HepG2 (cell line): ENCODE measurements at regions not wholly inside any gene's neighbourhood (a gene's known extent, or its start where the extent isn't known, plus 50 kb on each side); places are given as distances from the start of the nearest gene placed in this dataset.

Source experiments
- AKNA ChIP-seq: sonication (generic); formaldehyde crosslinking; IDR thresholded peaks from 2 replicates; pipeline ENCODE4 v1.4.0; 2020; ENCODE audit warnings: missing genetic modification reagents, borderline replicate concordance
- CBX2 ChIP-seq, 2 experiments: fragments of 200-600 bp in 1 of 2; sonication (generic); formaldehyde crosslinking in 1 of 2; IDR thresholded peaks; 2 replicates each; pipeline versions ENCODE4 v1.7.0 to v1.8.1; 2018 to 2022; ENCODE audit warnings: low read depth in 2 of 2, low read length in 1 of 2, mild to moderate bottlenecking in 1 of 2, missing genetic modification reagents in 1 of 2
- EEA1 ChIP-seq: sonication (generic); formaldehyde crosslinking; IDR thresholded peaks from 2 replicates; pipeline ENCODE4 v1.5.1; 2020; ENCODE audit warnings: mild to moderate bottlenecking, missing genetic modification reagents, borderline replicate concordance
- GABPB1 ChIP-seq: IDR thresholded peaks from 2 replicates; pipeline ENCODE4 v1.6.1; 2016; ENCODE audit warnings: mild to moderate bottlenecking, missing genetic modification reagents, moderate library complexity, missing compliant biosample characterization
- HNRNPLL ChIP-seq: fragments of 200-400 bp; formaldehyde crosslinking; IDR thresholded peaks from 2 replicates; pipeline ENCODE4 v1.6.1; 2017; ENCODE audit warnings: mild to moderate bottlenecking, low read depth, low read length; ENCODE audit not compliant: poor library complexity, severe bottlenecking
- KLF13 ChIP-seq: sonication (generic); formaldehyde crosslinking; IDR thresholded peaks from 2 replicates; pipeline ENCODE4 v1.4.0; 2020; ENCODE audit warnings: mild to moderate bottlenecking, missing genetic modification reagents
- LRRFIP1 ChIP-seq: sonication (generic); formaldehyde crosslinking; conservative IDR thresholded peaks from 2 replicates; pipeline ENCODE4 v1.4.0; 2020; ENCODE audit warnings: missing genetic modification reagents
- RERE ChIP-seq: IDR thresholded peaks from 2 replicates; pipeline ENCODE4 v1.6.1; 2016; ENCODE audit warnings: low read depth, missing genetic modification reagents, missing compliant biosample characterization
- SALL1 ChIP-seq: sonication (generic); formaldehyde crosslinking; IDR thresholded peaks from 2 replicates; pipeline ENCODE4 v1.8.0; 2022; ENCODE audit warnings: mild to moderate bottlenecking, missing genetic modification reagents
- ZFP36L1 ChIP-seq: sonication (generic); formaldehyde crosslinking; IDR thresholded peaks from 2 replicates; pipeline ENCODE4 v1.8.0; 2022; ENCODE audit warnings: mild to moderate bottlenecking, missing genetic modification reagents, moderate library complexity
- ZNF800 ChIP-seq: sonication (generic); formaldehyde crosslinking; IDR thresholded peaks from 2 replicates; pipeline ENCODE4 v1.4.0; 2020; ENCODE audit warnings: missing genetic modification reagents
- ZNF878 ChIP-seq: sonication (generic); formaldehyde crosslinking; IDR thresholded peaks from 2 replicates; pipeline ENCODE4 v1.8.1; 2023; ENCODE audit warnings: mild to moderate bottlenecking, missing genetic modification reagents, moderate library complexity
- ZSCAN25 ChIP-seq: sonication (generic); formaldehyde crosslinking; IDR thresholded peaks from 2 replicates; pipeline ENCODE4 v1.8.0; 2022; ENCODE audit warnings: mild to moderate bottlenecking, missing genetic modification reagents

- TF ChIP-seq RERE (CRISPR knock-in tag), result no peak
- 0 out of 2 replicates have a peak, but pooled peaks have one; percentile 14 for TF ChIP-seq ZSCAN25 (CRISPR knock-in tag)
- TF ChIP-seq SALL1, result 0 out of 2 replicates have a peak, but pooled peaks have one; percentile 57
- peak; percentile 87 for TF ChIP-seq HNRNPLL
- TF ChIP-seq EEA1 (CRISPR knock-in tag), result no peak
- no peak for TF ChIP-seq CBX2 (IDR thresholded peaks at IDR 0.05; ENCODE audit: low read depth, low read length)
- no peak for TF ChIP-seq CBX2 (CRISPR knock-in tag; IDR thresholded peaks at IDR 0.05; ENCODE audit: low read depth)
- no peak for TF ChIP-seq ZFP36L1 (CRISPR knock-in tag)
- no peak for TF ChIP-seq ZNF878 (CRISPR knock-in tag)
- TF ChIP-seq KLF13 (CRISPR knock-in tag), result no peak
- TF ChIP-seq LRRFIP1, result no peak
- no peak for TF ChIP-seq AKNA (CRISPR knock-in tag)
- TF ChIP-seq ZNF800 (CRISPR knock-in tag), result no peak
- peak; percentile 91 for TF ChIP-seq GABPB1 (CRISPR knock-in tag)
These were observed 146.9 kb downstream of the GPR85 start (continued) for GRCh38 chr7:112939574-112940313.
